CD1c-positive myeloid dendritic cell (primary cell): ENCODE measurements at regions not wholly inside any gene's neighbourhood (a gene's known extent, or its start where the extent isn't known, plus 50 kb on each side); places are given as distances from the start of the nearest gene placed in this dataset.
"Not testable (repeated sequence)": the region's sequence is repeated elsewhere in the genome, so short reads cannot be mapped to it uniquely, and the experiment has no call there.

Experiments used
- DNase-seq: peaks from one replicate; pipeline ENCODE4 v3.0.0-alpha.2; 2016; ENCODE audit errors: extremely low spot score

DNA sequence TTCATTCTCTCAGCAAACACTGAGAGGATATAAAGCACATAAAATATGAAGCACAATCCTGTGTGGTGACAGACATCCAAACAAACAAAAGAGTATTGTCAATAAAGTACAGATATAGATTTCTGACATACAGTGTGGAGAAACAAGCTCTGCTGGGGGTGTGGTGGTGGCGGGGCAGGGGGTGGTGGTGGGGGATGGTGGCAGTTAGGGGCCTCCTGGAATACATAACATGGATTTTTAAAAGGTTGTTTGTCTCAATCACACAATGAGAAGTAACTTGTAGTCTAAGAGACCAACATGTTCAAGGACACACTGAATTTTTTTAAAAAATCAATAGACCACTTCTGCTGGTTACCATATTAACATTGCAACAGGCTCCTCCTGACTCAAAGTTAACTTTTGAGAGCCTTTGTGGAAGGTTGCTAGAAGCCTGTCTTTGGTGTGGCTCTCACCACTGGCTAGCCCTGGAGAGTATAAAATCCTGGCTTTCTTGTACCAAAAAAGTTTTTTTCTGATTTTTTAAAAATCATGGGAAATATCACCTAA lies 1197.4 kb downstream of the SUCLG1 start:
- DNase-seq = no peak

DNA sequence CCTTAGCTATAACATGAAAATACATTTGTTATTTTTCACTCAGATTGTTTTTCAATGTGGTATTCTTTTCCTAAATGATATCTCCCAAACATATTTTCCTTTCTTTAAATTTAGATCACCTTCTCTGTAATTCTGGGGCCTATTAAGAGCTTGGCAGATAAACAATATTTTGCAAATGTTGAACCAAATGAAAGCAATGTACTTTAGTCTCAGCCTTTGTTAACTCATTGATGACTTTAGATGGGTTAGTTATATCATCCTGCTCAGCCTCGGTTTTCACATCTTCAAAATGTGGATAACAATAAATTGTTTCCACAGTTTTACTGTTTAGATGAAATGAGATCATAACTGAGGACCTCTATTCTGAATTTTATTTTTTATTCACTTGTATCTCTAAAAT lies 1205.2 kb downstream of the SUCLG1 start:
- no peak for DNase-seq

DNA sequence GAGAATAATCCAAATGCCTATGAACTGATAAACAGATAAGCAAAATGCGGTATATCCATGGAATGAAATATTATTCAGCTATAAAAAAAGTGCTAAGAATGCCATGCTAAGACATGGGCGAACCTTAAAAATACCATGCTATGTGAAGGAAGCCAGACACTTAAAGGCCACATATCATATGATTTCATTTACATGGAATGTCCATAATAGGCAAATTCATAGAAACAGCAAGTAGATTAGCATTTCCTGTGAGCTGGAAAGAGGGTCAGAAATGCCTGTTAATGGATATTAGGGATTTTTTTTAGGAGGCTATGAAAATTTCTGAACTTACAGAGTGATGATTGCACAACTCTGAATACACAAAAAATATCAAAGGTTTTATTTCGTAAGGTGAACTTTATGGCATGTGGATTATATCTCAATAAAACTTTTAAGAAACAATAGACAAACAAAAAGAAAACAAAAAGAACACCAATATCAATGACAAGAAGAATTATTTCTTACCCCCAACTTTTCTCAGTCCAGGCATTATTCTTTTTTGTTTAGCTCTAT lies 1207.7 kb downstream of the SUCLG1 start:
- DNase-seq = no peak

DNA sequence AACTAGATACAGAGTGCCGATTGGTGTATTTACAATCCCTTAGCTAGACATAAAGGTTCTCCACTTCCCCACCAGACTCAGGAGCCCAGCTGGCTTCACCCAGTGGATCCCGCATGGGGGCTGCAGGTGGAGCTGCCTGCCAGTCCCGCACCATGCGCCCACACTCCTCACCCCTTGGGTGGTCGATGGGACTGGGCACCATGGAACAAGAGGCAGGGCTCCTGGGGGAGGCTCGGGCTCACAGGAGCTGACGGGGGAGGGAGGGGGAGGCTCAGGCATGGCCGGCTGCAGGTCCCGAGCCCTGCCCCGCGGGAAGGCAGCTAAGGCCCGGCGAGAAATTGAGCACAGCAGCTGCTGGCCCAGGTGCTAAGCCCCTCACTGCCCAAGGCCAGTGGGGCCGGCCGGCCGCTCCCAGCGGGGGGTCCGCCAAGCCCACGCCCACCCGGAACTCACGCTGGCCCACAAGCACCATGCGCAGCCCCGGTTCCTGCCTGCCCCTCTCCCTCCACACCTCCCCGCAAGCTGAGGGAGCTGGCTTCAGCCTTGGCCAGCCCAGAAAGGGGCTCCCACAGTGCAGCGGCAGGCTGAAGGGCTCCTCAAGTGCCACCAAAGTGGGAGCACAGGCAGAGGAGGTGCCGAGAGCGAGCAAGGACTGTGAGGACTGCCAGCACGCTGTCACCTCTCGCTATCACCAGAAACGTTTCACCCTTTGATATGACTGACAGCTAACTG lies 1213.1 kb downstream of the SUCLG1 start:
- DNase-seq = not testable (repeated sequence)

DNA sequence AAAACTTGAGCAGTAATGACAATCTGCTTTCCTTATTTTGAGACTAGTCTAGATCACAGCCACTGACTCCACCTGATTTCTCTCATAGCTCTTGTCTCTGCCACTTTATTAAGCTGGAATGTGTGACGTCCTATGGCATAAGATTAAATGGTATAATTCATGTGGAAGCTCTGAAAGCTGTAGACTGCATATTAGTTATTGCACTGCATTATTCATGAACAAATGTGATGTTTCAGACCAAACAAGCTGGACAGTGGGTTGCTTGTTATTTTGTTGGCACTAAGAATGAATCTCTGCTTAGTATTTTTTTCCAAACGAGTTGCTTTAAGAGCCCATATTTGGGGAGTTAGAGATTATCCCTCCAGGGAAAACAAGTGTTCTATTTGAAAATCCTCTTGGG lies 1218.5 kb downstream of the SUCLG1 start:
- DNase-seq = no peak

DNA sequence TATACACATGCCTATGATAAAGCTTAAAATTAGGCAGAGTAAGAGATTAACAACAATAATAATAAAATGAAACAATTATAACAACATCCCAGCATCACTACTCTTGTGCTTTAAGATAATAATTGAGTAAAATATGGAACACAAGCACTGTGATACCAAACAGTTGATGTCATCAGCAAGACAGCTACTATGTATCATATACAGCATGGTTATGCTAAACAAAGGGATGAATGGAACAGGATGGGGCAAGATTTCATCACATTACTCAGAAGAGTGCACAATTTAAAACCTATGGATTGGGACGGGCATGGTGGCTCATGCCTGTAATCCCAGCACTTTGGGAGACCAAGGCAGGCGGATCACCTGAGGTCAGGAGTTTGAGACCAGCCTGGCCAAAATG lies 1221.0 kb downstream of the SUCLG1 start:
- no peak for DNase-seq

DNA sequence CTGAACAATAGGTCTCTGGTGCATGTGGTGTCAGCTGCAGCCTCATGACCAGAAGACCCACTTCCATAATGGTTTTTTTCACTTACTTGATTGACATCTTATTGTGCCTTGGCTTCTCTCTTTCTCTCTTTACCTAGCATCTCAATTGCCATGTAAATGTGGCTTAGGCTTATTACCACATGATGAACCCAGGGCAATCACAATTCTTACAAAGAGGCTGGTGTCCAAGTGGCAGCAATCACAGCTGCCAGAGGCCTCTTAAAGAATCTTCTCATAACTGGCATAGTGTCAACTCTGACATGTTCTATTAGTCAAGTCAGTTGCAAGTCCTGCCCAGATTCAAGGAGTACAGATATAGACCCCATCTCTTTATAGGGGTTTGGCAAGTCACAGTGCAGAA lies 1224.8 kb downstream of the SUCLG1 start:
- no peak for DNase-seq

DNA sequence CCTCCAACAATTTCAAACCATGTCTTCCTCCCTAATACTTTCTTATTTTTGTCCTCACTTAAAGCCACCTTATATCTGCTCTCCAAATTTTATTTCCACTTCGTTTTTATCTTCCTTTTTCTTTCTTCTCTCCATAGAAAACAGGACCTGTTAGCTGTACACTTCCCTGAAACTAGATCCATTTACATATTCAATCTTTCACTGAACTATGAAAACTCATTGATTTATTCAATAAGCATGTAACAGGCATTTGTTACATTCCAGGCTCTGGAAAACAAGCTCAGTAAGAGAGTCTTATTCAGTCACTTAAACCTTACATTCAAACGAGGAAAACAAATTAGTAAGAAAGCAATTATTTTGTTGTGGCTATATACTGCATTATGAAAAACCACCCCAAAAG lies 1225.3 kb downstream of the SUCLG1 start:
- DNase-seq = no peak

DNA sequence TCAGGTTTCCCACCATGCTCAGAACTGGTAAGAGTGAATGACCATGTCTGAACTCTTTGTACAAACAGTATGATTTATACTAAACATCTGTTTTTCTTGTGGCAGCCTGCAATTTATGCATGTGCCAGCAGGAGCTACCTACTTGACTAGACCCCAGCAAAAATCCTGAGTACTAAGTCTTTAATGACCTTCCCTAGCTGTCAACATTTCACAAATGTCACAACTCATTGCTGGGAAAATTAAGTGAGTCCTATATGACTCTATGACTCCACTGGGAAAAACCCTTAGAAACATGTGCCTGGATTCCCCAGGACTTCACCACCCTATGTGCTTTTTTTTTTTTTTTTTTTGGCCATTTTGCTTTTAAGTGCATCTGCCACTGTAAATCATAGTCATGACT lies 1225.8 kb downstream of the SUCLG1 start:
- DNase-seq = no peak

DNA sequence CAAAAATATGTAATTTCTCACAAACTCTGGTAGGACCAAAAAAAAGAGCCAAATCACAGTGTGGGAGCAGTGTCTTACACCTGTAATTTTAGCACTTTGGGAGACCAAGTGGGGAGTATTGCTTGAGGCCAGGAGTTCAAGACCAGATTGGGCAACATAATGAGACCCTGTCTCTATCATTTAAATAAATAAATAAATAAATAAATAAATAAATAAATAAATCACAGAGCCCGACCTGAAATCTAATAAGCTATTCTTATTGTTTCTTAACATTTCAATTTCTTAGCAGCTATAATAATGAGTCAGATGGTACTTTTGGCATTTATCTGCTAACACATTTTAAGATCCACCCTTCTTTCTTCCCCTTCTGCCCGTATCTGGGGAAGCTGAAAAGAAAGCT lies 1229.6 kb downstream of the SUCLG1 start:
- DNase-seq = no peak

DNA sequence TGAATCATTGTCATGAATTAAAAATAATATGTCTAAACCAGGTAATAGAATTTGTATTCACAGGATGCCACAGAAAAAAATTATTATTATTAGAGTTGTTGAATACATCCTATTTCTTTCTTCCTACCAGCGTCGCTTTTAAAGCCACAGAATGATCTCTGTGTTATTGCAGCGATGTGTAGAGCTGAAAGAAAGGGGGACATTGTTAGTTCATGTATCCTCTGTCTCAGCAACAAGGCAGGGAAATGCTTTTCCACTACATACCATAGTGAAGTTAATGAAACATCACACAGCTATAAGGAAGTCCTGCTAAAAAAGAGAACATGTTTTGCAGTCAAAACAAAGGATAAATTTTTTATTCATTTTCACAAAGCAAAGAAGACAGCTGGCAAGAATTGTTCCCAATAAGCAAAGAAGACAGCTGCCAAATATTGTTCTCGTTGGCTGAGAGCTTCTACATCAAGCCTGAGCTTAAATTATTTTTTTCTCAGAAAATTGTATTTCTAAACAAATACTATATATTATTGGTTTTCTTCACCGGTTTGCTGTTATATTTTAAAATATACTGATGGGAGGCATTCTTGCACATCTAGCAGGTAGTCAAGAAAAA lies 1234.4 kb downstream of the SUCLG1 start:
- no peak for DNase-seq

DNA sequence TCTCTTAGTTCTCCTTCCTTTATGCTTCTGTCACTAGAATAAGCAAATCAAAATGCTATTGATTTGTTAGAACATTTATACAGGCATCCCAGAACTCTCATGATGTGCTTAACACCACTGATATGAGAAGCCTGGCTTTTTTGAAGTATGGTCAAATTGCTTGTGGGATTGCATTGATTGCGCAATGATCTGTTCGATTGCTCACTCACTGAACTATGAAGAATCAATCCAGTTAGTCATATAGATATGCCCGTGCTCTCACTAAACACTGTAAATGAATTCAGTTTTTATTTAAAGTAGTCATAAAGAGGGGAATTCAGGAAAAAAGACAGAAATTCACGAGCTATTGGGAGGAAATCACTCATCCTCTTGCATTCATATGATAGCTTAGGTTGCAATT lies 1237.8 kb downstream of the SUCLG1 start:
- no peak for DNase-seq

DNA sequence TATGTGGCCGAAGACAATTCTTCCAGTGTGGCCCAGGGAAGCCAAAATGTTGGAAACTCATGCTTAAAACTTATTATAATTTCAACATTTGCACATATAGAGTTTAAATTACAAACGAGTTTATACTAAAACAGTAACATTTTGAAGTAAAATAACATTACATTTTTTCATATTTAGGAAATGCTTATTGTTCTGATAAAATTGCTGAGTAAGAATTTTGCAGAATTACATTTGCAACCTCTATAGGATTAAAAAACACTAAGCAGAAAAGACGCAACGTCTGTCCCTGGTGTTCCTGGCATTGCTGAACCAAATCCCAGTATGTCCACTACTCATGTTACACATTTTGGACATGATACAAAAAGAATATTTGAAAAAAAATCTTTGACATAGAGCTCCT lies 1241.2 kb downstream of the SUCLG1 start:
- no peak for DNase-seq

DNA sequence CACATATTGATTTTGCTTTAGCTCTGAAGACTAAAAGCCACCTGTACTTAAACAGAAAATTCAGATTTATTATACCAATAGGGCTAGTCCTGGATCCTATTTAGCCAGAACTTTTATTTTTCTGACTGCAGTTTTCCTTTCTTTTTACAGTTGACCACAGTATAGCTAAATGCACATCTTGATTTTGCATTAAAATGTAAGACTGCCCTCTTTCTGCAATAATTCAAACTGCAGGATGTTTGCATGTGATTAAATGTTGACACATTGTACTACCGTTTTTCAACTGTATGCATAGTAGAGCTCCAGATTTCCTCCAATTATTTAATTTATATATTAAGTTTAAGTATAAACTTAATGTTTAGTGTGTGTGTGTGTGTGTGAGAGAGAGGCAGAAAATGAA lies 1262.9 kb downstream of the SUCLG1 start:
- DNase-seq = no peak

DNA sequence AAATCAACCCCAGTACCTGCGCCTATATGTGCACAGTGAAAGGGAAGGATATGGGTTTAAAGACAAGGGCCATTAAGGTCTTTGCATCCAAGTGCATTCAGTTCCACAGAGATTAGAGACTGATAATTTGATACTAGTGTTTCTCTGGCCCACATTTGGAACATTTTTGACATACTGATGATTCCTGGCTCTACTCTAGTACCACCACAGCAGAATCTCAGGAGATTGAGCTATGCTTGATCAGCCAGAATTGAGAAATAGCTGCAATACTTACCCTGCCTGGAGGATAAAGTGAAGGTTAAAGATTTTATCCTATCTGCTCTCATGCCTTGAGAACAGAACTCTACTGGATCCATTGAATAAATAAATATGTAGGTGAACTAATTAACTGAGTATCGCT lies 1267.8 kb downstream of the SUCLG1 start:
- no peak for DNase-seq

DNA sequence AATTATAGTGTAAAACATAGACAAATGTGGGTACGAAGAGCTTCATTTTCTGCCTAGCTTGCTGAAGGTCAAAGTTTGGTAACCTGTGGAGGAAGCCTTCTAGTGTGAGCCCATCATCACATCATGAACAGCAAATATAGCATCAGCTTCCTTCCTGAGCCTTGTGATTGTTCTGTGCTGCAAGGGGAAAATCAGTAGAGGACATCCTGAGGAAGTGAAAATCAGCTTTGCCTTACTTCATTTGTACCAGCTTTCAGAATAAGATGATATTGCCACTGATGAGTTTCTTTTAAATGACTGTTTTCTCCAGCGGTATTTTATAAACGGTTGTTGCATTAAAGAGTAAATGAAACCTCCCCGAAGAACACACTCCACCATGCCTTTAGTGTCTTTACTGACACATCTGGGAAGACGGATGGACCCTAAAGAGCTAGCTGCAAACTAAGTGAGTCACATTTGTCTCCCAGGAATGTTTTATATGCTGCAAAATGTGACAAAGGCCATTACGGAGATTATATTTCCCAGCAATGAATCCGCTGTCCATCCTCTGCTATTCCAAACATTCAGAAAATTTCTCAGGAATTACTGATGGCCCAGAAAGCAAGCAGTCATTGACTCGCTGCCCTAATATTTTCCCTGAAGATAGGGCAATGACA lies 1272.8 kb downstream of the SUCLG1 start:
- no peak for DNase-seq

DNA sequence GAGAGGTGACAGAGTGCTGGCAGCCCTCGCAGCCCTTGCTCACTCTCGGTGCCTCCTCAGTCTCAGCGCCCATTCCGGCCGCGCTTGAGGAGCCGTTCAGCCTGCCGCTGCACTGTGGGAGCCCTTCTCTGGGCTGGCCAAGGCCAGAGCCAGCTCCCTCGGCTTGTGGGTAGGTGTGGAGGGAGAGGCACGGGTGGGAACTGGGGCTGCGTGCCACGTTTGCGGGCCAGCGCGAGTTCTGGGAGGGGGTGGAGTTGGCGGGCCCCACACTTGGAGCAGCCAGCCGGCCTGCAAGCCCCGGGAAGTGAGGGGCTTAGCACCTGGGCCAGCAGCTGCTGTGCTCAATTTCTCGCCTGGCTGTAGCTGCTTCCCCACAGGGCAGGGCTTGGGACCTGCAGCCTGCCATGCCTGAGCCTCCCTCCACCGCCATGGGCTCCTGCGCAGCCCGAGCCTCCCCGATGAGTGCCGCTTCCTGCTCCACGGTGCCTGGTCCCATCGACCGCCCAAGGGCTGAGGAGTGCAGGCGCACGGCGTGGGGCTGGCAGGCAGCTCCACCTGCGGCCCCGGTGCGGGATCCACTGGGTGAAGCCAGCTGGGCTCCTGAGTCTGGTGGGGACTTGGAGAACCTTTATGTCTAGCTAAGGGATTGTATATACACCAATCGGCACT lies 1278.1 kb downstream of the SUCLG1 start:
- DNase-seq = not testable (repeated sequence)

DNA sequence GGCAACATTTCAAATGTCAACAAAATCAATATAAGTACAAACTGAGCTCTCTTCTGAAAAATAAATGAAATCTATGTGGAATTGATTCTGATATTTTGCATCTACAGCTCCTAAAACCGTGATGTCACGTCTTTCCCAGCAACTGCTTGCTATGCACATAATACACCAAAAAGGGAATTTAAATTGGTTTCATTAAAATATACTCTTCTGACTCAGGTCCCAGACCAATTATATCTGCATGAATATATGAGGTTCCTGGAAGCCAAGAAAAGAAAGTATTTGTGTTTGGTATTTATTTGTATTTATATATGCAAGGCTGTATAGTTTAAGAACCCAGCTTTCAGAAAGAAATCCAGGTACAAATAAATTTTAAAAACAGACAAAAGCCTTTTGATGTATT lies 1282.5 kb downstream of the SUCLG1 start:
- DNase-seq = no peak

DNA sequence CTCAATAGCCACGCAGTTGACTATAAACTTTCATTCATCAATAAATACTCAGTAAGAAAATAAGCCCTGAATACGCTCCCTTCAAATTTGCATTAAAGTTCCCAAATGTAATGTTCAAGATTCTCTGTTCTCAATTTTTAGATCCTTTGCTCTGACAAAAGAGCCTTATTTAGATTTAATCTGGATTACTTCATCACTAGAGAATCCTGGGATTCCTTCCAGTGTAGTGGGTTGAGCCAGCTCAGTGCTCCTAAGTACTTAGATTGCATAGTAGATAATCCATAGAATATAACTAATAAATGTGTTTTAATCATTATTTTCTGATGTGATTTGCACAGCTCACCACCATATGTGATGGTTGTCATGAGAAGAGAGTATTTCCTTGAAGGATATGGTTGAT lies 1286.2 kb downstream of the SUCLG1 start:
- DNase-seq = no peak

DNA sequence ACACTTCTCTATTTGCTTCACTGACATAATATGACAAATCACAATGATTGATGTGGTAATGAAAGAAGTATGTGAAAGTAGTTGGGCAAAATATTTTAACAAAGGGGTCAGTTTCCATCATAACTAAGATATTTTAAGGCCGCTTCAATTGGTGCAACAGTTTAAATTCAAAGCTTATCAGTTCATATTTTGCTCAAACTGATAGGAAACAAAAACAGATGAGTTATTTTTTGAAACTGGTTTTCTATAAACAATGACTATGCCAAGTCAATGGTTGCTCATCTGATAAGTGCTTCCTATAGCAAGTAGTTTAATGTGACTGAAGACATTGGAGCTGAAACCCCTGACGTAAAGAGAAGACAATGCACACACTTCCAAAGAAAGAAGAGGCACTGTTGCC lies 1290.7 kb downstream of the SUCLG1 start:
- no peak for DNase-seq

DNA sequence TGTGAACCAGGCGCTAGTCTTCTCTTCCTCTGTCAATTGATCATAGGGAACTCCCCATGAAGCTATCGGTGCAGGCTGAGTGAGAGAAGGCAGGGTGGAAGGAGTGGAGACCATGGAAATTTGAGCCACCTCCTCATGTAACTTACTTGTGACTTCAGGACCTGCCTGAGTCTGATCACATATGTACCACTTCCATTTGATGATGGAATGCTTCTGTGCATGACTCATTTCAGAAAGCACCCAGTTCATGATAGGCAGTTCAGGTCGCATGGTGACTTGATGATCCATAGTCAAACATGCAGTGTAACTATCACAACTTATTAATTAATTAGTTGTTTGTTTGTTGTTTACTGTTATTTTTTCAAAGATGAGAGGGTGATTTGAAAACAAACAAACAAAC lies 1296.7 kb downstream of the SUCLG1 start:
- no peak for DNase-seq

DNA sequence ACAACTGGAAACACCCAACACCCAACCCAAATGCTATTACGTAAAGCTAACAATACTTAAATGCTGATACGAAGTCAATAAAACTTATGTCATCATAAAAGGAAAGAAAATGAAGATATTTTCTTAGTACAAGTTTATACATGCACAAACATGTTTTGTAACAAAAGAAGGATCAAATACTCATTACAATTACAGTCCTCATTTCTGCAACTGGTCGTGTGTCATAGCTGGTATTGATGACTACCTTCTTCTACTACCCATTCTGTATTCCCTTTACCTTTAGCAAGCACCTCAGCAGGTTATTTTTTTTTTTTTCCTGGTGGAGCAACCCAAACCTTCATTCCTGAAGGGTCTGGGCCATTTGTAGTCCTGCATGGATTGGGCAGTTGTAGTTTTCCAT lies 1298.5 kb downstream of the SUCLG1 start:
- no peak for DNase-seq
